ENCODE measurements at regions not wholly inside any gene's neighbourhood (a gene's known extent, or its start where the extent isn't known, plus 50 kb on each side); places are given as distances from the start of the nearest gene placed in this dataset.

GRCh38 chr3:24958910-24959447, 464.3 kb upstream of the THRB start:
- TF ChIP-seq ZFX (IDR thresholded peaks at IDR 0.05) (no peak), CTCF (conservative IDR thresholded peaks at IDR 0.05) (no peak)
- H3K27ac ChIP-seq, result no peak overlapping the region

GRCh38 chr3:24963762-24964625, 464.1 kb upstream of the RARB start:
- TF ChIP-seq ZFX (IDR thresholded peaks at IDR 0.05) (no peak), CTCF (conservative IDR thresholded peaks at IDR 0.05) (peak; percentile 77)
- no peak overlapping the region for H3K27ac ChIP-seq

GRCh38 chr3:24965706-24966385, 462.2 kb upstream of the RARB start:
- no peak overlapping the region for H3K27ac ChIP-seq
- TF ChIP-seq CTCF (conservative IDR thresholded peaks at IDR 0.05) (no peak), ZFX (IDR thresholded peaks at IDR 0.05) (no peak)

- no peak overlapping the region for H3K27ac ChIP-seq
- TF ChIP-seq ZFX (IDR thresholded peaks at IDR 0.05) (no peak), CTCF (conservative IDR thresholded peaks at IDR 0.05) (no peak)
Measured at GRCh38 chr3:24968036-24968435, 460.0 kb upstream of the RARB start.

- TF ChIP-seq ZFX (IDR thresholded peaks at IDR 0.05) (no peak), CTCF (conservative IDR thresholded peaks at IDR 0.05) (no peak)
- no peak overlapping the region for H3K27ac ChIP-seq
Measured at GRCh38 chr3:24972491-24972890, 455.6 kb upstream of the RARB start.

GRCh38 chr3:24981309-24981708, 446.8 kb upstream of the RARB start:
- peak overlapping the region; percentile 11; the same call in 1 of the 2 replicates for H3K27ac ChIP-seq
- TF ChIP-seq CTCF (conservative IDR thresholded peaks at IDR 0.05), result no peak

- peak overlapping the region; percentile 11; the same call in 1 of the 2 replicates for H3K27ac ChIP-seq
- no peak for TF ChIP-seq ZFX (IDR thresholded peaks at IDR 0.05)
- TF ChIP-seq CTCF (conservative IDR thresholded peaks at IDR 0.05), result no peak
Measured at GRCh38 chr3:24981924-24982323, 446.1 kb upstream of the RARB start.

Measured in C4-2B (cell line).